Cerebellar nuclear complex (tissue), 1 donor: ENCODE measurements at regions not wholly inside any gene's neighbourhood (a gene's known extent, or its start where the extent isn't known, plus 50 kb on each side); places are given as distances from the start of the nearest gene placed in this dataset.

ENCODE experiments used
- DNase-seq, 2 experiments: peaks; one replicate each; lab custom pipeline; 2025; lab: John Stamatoyannopoulos, UW

- DNase-seq: no peak
Measured at GRCh38 chr4:152095701-152096070, 334.9 kb upstream of the GATB start.

- DNase-seq: no peak
Measured at GRCh38 chr4:152094970-152095700, 334.3 kb upstream of the GATB start.

GRCh38 chr4:152091405-152091804, 330.6 kb upstream of the GATB start:
- no peak for DNase-seq

- DNase-seq: no peak
Measured at GRCh38 chr4:152090543-152090942, 329.7 kb upstream of the GATB start.

GRCh38 chr4:152089584-152089983, 328.8 kb upstream of the GATB start:
- no peak for DNase-seq

- no peak for DNase-seq
Measured at GRCh38 chr4:152087335-152087734, 326.5 kb upstream of the GATB start.

- no peak for DNase-seq
Measured at GRCh38 chr4:152085657-152086056, 324.9 kb upstream of the GATB start.

GRCh38 chr4:152083338-152083737, 322.5 kb upstream of the GATB start:
- no peak for DNase-seq

- no peak for DNase-seq
Measured at GRCh38 chr4:152081024-152081423, 320.2 kb upstream of the GATB start.

- DNase-seq: no peak
Measured at GRCh38 chr4:152079543-152080293, 318.9 kb upstream of the GATB start.

- no peak for DNase-seq
Measured at GRCh38 chr4:152079079-152079478, 318.3 kb upstream of the GATB start.

- no peak for DNase-seq
Measured at GRCh38 chr4:152077582-152077981, 316.8 kb upstream of the GATB start.

- DNase-seq: no peak
Measured at GRCh38 chr4:152075253-152075928, 314.6 kb upstream of the GATB start.

GRCh38 chr4:152074573-152074972, 313.8 kb upstream of the GATB start:
- no peak for DNase-seq

- no peak for DNase-seq
Measured at GRCh38 chr4:152074088-152074437, 313.3 kb upstream of the GATB start.

- DNase-seq: no peak
Measured at GRCh38 chr4:152073351-152074087, 312.7 kb upstream of the GATB start.

- no peak for DNase-seq
Measured at GRCh38 chr4:152072906-152073305, 312.1 kb upstream of the GATB start.

- DNase-seq: no peak
Measured at GRCh38 chr4:152072001-152072485, 311.2 kb upstream of the GATB start.

- no peak for DNase-seq
Measured at GRCh38 chr4:152070854-152071253, 310.0 kb upstream of the GATB start.

- no peak for DNase-seq
Measured at GRCh38 chr4:152068866-152069265, 308.1 kb upstream of the GATB start.

GRCh38 chr4:152065545-152065944, 304.7 kb upstream of the GATB start:
- no peak for DNase-seq

- no peak for DNase-seq
Measured at GRCh38 chr4:152064753-152065152, 303.9 kb upstream of the GATB start.
